Tibial nerve (tissue), 4 donors: ENCODE measurements at regions not wholly inside any gene's neighbourhood (a gene's known extent, or its start where the extent isn't known, plus 50 kb on each side); places are given as distances from the start of the nearest gene placed in this dataset.

Source experiments
- EP300 ChIP-seq, 2 donors: sonication (generic); formaldehyde crosslinking; IDR thresholded peaks; one replicate each; pipeline ENCODE4 v1.6.1; 2017; ENCODE audit warnings: antibody characterized with exemption in 2 of 2, mild to moderate bottlenecking in 1 of 2
- POLR2A ChIP-seq, 2 donors: fragments of 450-650 bp; IDR thresholded peaks; one replicate each; pipeline ENCODE4 v1.6.1; 2017; ENCODE audit warnings: antibody characterized with exemption in 2 of 2, mild to moderate bottlenecking in 2 of 2, moderate library complexity in 2 of 2
- TF ChIP-seq, protein P1 (sequence below), 5 experiments: fragments of 200-600 bp in 3 of 5; fragments of 450-650 bp in 2 of 5; sonication (generic) in 3 of 5; IDR thresholded peaks; one replicate each; pipeline ENCODE4 v1.5.1; 2016 to 2019; ENCODE audit warnings: antibody characterized with exemption in 5 of 5, mild to moderate bottlenecking in 3 of 5, moderate library complexity in 2 of 5

DNA sequence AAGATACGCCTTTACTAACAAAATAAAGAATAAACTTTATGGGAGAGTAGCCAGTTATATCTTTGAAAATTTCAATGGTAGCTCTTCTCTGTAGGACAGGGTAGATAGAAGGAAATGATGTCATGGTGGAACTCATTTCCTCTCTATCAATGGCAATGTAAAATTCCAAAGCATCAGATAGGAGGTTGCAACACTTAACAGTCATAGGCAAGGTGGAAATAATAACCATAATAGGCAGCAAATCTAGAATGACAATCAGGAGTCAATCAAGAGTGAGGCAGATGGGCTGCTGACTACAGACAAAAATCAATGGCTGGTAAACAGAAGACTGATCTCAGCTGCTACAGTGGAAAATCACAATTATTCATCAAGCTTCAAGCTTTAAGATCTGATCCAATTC, 53.9 kb upstream of the TET2 start:
- TF ChIP-seq POLR2A (IDR thresholded peaks at IDR 0.05): no peak
- TF ChIP-seq, protein P1, sequence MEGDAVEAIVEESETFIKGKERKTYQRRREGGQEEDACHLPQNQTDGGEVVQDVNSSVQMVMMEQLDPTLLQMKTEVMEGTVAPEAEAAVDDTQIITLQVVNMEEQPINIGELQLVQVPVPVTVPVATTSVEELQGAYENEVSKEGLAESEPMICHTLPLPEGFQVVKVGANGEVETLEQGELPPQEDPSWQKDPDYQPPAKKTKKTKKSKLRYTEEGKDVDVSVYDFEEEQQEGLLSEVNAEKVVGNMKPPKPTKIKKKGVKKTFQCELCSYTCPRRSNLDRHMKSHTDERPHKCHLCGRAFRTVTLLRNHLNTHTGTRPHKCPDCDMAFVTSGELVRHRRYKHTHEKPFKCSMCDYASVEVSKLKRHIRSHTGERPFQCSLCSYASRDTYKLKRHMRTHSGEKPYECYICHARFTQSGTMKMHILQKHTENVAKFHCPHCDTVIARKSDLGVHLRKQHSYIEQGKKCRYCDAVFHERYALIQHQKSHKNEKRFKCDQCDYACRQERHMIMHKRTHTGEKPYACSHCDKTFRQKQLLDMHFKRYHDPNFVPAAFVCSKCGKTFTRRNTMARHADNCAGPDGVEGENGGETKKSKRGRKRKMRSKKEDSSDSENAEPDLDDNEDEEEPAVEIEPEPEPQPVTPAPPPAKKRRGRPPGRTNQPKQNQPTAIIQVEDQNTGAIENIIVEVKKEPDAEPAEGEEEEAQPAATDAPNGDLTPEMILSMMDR (IDR thresholded peaks at IDR 0.05): no peak
- TF ChIP-seq EP300 (IDR thresholded peaks at IDR 0.05): no peak
